ENCODE measurements at regions not wholly inside any gene's neighbourhood (a gene's known extent, or its start where the extent isn't known, plus 50 kb on each side); places are given as distances from the start of the nearest gene placed in this dataset.

DNA sequence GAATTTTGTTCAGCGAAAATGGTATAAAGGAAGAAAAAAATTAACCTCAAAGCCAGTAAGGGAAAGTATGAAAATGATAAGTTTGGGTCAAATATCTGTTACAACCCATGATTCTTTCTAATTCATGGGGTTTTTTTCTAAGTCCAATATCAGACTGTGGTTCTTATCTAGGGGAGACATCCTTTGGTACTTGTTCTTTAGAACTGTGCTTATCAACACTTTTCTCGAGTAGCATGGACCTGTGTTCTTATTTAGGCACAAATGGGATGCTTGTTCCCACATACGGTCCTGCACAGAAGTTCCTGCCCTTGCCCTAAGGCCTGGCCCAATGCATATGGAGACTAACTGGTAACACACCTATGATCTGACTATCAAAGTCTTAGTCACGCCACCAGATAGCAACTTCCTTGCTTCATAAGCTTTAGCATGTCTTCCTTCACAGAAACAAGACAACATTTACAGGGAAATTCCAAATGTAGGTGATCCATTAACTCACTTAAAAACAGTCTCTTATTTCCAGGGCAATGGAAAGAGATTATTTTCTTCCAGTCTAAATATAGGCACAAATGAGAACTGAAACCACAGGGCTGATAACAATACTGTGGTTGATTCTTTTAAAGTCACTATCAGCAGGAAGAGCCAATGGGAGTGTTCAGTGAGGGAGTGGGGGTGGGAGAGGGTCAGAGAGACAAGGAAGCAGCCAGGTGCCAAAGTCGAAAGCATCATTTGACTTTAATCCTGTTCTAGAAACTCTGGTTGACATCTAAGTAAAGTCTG lies 268.8 kb upstream of the ANKRD55 start (continued):
- TF ChIP-seq PHF8 (IDR thresholded peaks at IDR 0.05; ENCODE audit: borderline replicate concordance, low read length) (no peak), RBM17 (IDR thresholded peaks at IDR 0.05; ENCODE audit: borderline replicate concordance, low read depth, low read length) (no peak), TAF9B (IDR thresholded peaks at IDR 0.05; ENCODE audit: partially characterized antibody) (no peak), RCOR1 (IDR thresholded peaks at IDR 0.05; ENCODE audit: borderline replicate concordance in 1 of 2, low read depth in 2 of 2, low read length in 2 of 2) (peak in 1 of 2 experiments; percentile 56; a peak in 2 of 4 replicates), WHSC1 (IDR thresholded peaks at IDR 0.05; ENCODE audit: low read length) (no peak), RBM15 (IDR thresholded peaks at IDR 0.05; ENCODE audit: insufficient read depth, low read length) (no peak), CEBPG (CRISPR knock-in tag; IDR thresholded peaks at IDR 0.05) (no peak), CEBPG (tag; conservative IDR thresholded peaks at IDR 0.05 in 1 of 2, IDR thresholded peaks at IDR 0.05 in 1 of 2) (no peak), MNT (conservative IDR thresholded peaks at IDR 0.05) (no peak), ZNF444 (CRISPR knock-in tag; IDR thresholded peaks at IDR 0.05) (no peak), ZNF77 (CRISPR knock-in tag; IDR thresholded peaks at IDR 0.05) (no peak), ESRRA (IDR thresholded peaks at IDR 0.05; ENCODE audit: borderline replicate concordance, low read depth) (peak; percentile 67; the same call in 1 of the 2 replicates), FOXK1 (CRISPR knock-in tag; IDR thresholded peaks at IDR 0.05; ENCODE audit: borderline replicate concordance) (no peak), RBFOX2 (IDR thresholded peaks at IDR 0.05; ENCODE audit: low read depth, low read length) (no peak), NCOA6 (IDR thresholded peaks at IDR 0.05) (no peak), ETV1 (tag; conservative IDR thresholded peaks at IDR 0.05; ENCODE audit: low read depth) (no peak)
- TF ChIP-seq, protein P1, sequence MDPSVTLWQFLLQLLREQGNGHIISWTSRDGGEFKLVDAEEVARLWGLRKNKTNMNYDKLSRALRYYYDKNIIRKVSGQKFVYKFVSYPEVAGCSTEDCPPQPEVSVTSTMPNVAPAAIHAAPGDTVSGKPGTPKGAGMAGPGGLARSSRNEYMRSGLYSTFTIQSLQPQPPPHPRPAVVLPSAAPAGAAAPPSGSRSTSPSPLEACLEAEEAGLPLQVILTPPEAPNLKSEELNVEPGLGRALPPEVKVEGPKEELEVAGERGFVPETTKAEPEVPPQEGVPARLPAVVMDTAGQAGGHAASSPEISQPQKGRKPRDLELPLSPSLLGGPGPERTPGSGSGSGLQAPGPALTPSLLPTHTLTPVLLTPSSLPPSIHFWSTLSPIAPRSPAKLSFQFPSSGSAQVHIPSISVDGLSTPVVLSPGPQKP (CRISPR knock-in tag; IDR thresholded peaks at IDR 0.05), result no peak
- TF ChIP-seq, protein P2, sequence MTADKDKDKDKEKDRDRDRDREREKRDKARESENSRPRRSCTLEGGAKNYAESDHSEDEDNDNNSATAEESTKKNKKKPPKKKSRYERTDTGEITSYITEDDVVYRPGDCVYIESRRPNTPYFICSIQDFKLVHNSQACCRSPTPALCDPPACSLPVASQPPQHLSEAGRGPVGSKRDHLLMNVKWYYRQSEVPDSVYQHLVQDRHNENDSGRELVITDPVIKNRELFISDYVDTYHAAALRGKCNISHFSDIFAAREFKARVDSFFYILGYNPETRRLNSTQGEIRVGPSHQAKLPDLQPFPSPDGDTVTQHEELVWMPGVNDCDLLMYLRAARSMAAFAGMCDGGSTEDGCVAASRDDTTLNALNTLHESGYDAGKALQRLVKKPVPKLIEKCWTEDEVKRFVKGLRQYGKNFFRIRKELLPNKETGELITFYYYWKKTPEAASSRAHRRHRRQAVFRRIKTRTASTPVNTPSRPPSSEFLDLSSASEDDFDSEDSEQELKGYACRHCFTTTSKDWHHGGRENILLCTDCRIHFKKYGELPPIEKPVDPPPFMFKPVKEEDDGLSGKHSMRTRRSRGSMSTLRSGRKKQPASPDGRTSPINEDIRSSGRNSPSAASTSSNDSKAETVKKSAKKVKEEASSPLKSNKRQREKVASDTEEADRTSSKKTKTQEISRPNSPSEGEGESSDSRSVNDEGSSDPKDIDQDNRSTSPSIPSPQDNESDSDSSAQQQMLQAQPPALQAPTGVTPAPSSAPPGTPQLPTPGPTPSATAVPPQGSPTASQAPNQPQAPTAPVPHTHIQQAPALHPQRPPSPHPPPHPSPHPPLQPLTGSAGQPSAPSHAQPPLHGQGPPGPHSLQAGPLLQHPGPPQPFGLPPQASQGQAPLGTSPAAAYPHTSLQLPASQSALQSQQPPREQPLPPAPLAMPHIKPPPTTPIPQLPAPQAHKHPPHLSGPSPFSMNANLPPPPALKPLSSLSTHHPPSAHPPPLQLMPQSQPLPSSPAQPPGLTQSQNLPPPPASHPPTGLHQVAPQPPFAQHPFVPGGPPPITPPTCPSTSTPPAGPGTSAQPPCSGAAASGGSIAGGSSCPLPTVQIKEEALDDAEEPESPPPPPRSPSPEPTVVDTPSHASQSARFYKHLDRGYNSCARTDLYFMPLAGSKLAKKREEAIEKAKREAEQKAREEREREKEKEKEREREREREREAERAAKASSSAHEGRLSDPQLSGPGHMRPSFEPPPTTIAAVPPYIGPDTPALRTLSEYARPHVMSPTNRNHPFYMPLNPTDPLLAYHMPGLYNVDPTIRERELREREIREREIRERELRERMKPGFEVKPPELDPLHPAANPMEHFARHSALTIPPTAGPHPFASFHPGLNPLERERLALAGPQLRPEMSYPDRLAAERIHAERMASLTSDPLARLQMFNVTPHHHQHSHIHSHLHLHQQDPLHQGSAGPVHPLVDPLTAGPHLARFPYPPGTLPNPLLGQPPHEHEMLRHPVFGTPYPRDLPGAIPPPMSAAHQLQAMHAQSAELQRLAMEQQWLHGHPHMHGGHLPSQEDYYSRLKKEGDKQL (CRISPR knock-in tag; IDR thresholded peaks at IDR 0.05; ENCODE audit: borderline replicate concordance), result no peak
- TF ChIP-seq, protein P3, sequence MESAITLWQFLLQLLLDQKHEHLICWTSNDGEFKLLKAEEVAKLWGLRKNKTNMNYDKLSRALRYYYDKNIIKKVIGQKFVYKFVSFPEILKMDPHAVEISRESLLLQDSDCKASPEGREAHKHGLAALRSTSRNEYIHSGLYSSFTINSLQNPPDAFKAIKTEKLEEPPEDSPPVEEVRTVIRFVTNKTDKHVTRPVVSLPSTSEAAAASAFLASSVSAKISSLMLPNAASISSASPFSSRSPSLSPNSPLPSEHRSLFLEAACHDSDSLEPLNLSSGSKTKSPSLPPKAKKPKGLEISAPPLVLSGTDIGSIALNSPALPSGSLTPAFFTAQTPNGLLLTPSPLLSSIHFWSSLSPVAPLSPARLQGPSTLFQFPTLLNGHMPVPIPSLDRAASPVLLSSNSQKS (CRISPR knock-in tag; IDR thresholded peaks at IDR 0.05), result no peak

Measured in K562 (cell line).